Mucosa of descending colon (tissue), 3 donors: ENCODE measurements at regions not wholly inside any gene's neighbourhood (a gene's known extent, or its start where the extent isn't known, plus 50 kb on each side); places are given as distances from the start of the nearest gene placed in this dataset.

Experiments used
- ATAC-seq: fragments of 200-7000 bp; cut with Tn5 transposase; one replicate; pipeline ENCODE4 v1.9.1; 2020; ENCODE audit warnings: mild to moderate bottlenecking, moderate library complexity
- DNase-seq, 3 donors: peaks; one replicate each; pipeline ENCODE4 v3.0.0-alpha.2; 2020
- H3K36me3 ChIP-seq: fragments of 200-600 bp; one replicate; pipeline ENCODE4 v1.8.0; 2021; ENCODE audit warnings: low read depth, mild to moderate bottlenecking
- H3K4me1 ChIP-seq: fragments of 200-600 bp; one replicate; pipeline ENCODE4 v1.8.0; 2021; ENCODE audit warnings: low read depth, mild to moderate bottlenecking
- H3K4me3 ChIP-seq: fragments of 200-600 bp; one replicate; pipeline ENCODE4 v1.8.0; 2021; ENCODE audit warnings: mild to moderate bottlenecking
- H3K9me3 ChIP-seq: fragments of 200-600 bp; one replicate; pipeline ENCODE4 v1.8.0; 2021; ENCODE audit warnings: mild to moderate bottlenecking
- intact Hi-C, 2 donors: fragments of 100-400 bp; cut with DNase I in 1 of 2; cut with micrococcal nuclease in 1 of 2; formaldehyde crosslinking; loops; one replicate each; pipeline versions ENCODE4 v1.11.0 to v1.11.1; 2022; cut with DNase I, micrococcal nuclease
- TF ChIP-seq, protein P1 (sequence below): fragments of 200-600 bp; IDR thresholded peaks from one replicate; pipeline ENCODE4 v1.8.0; 2022; ENCODE audit warnings: antibody characterized with exemption, mild to moderate bottlenecking
- donor health status: DM: no; HTN: no; CAD: no; lungs with moderate emphysema.
- donor health status: DM: no; HTN: no; CAD: no.
- donor health status: DM: no; HTN: yes; CAD: no.

DNA sequence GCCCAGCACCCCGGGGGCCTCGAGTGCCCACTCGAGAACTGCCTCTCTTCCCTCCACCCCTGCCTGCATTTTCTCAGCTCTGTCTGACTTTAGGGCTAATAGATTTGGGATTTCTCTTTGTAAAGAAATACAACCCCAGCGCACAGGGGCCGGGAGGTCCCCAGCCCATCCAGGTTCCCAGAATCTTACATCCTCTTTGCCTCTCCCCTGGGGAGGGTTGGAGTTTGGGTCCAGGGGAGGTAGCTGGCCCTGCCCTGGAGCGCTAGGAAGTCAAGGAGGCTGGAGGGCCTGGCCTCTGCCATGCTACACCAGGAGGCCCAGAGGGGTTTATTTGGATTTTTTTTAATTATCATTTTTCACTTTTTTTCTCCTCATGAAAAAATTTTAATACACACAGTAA lies 65.7 kb upstream of the LMO1 start:
- TF ChIP-seq, protein P1, sequence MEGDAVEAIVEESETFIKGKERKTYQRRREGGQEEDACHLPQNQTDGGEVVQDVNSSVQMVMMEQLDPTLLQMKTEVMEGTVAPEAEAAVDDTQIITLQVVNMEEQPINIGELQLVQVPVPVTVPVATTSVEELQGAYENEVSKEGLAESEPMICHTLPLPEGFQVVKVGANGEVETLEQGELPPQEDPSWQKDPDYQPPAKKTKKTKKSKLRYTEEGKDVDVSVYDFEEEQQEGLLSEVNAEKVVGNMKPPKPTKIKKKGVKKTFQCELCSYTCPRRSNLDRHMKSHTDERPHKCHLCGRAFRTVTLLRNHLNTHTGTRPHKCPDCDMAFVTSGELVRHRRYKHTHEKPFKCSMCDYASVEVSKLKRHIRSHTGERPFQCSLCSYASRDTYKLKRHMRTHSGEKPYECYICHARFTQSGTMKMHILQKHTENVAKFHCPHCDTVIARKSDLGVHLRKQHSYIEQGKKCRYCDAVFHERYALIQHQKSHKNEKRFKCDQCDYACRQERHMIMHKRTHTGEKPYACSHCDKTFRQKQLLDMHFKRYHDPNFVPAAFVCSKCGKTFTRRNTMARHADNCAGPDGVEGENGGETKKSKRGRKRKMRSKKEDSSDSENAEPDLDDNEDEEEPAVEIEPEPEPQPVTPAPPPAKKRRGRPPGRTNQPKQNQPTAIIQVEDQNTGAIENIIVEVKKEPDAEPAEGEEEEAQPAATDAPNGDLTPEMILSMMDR: no peak
- no peaks in the 10 kb centered on the region for H3K4me1 ChIP-seq
- no peak overlapping the region for H3K4me3 ChIP-seq
- H3K36me3 ChIP-seq: no peaks in the 10 kb centered on the region
- no peak for ATAC-seq
- no peaks in the 10 kb centered on the region for H3K9me3 ChIP-seq
- no peak for DNase-seq
- intact Hi-C loops: no loop called here

DNA sequence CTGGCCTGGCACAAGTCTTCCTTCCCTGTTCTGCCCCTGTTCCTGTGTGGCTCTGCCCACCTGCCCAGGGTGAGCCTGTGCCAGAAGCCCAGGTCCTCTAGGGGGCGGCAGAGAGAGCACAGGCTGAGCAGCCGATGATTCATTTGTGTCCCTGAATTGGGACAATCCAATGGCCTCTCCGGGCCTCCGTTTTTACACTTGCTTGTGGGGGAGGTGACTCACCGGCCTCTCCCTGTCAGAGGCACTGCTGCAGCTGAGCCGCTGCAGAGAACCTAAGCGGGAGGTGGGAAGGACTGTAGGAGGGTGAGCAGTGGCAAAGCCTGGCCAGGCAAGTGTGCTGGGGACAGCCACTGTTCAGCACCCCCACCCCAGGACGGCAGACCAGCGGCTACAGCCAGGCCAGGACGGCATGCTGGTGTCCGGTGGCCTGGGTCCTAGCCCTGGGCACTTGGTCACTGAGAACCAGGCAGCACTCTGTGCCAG lies 65.2 kb upstream of the LMO1 start:
- intact Hi-C loops: no loop called here

DNA sequence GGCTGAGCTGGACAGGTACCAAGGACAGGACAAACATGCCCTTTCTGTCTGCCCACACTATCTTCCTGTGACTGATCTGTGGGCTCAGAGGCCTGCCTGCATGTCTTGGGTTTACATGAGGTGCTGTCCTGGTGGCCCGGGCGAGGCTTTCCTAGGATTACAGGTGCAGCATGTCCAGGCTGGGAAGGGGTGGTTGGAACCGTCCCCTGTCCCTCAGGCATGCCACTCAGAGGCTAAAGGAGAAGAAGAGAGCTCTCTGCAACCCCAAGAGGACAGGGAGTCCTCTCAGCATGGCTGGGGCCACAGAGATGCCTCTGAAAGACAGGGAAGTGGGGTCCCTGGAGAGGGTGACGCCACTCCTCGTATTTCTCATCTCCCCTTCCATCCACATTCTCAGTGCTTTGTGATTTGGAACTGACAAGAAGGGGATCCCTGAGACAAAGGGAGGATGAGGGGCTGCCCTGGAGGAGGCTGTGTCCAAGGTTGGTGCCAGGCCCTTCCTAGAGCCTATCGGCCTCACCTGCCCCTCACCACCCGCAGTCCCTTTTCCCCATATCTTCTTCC lies 64.6 kb upstream of the LMO1 start:
- DNase-seq (no peak), ATAC-seq (no peak)
- Histone ChIP-seq H3K4me1 (no peaks in the 10 kb centered on the region), H3K4me3 (no peak overlapping the region), H3K36me3 (no peaks in the 10 kb centered on the region), H3K9me3 (no peaks in the 10 kb centered on the region)
- TF ChIP-seq, protein P1: no peak
- intact Hi-C loops: no loop called here

More for the DNA sequence above, 65.2 kb upstream of the LMO1 start:
- TF ChIP-seq, protein P1: peak; percentile 77
- Histone ChIP-seq H3K36me3 (no peaks in the 10 kb centered on the region), H3K4me3 (no peak overlapping the region), H3K9me3 (no peaks in the 10 kb centered on the region), H3K4me1 (no peaks in the 10 kb centered on the region)
- DNase-seq (peak; percentile 71 to 85 (median 75)), ATAC-seq (peak; percentile 95)

DNA sequence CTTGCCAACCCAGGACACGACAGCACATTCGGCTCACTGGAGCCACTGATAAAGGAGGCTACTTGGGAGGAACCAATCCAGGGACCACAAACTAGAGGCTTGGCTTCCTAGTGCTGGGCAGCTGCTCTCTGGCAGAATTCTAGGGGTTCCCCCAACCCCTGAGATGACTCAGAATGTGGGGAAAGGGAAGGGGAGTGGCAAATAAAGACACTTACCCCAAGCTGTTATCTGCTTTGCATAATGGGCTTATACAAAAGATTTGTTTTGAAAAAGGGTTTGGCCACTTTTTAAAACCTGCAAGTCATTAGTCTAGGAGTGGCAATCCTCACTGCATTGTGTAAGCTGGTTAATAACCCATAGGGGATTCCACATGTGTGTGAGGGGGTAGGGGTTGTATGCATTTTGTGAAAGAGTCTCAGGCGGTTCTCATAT lies 64.1 kb upstream of the LMO1 start:
- no peak for ATAC-seq
- intact Hi-C loops: no loop called here
- no peak for DNase-seq

DNA sequence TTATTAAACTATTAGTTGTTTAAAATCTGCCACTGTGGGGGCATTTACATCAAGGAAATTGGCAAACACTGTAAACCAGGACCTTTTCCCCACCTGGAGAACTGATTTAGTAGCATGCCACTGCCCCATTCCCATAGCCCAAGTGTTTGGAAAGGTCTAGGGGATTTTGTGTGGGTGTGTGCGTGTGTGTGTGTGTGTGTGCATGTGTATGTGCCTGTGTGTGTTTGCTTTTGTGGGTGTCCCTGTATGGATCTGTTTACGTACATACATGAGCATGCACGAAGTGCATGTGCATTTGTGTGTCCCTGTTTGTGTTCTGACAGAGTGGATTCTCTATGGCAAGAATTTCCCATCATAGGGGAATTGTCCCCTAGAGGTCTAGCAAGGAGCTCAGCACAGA lies 62.7 kb upstream of the LMO1 start:
- TF ChIP-seq, protein P1: no peak
- intact Hi-C loops: no loop called here
- DNase-seq (no peak), ATAC-seq (no peak)
- no peaks in the 10 kb centered on the region for H3K4me1 ChIP-seq
- no peaks in the 10 kb centered on the region for H3K36me3 ChIP-seq
- no peak overlapping the region for H3K4me3 ChIP-seq
- no peaks in the 10 kb centered on the region for H3K9me3 ChIP-seq

More for the DNA sequence above, 64.1 kb upstream of the LMO1 start:
- no peaks in the 10 kb centered on the region for H3K36me3 ChIP-seq
- TF ChIP-seq, protein P1: no peak
- no peaks in the 10 kb centered on the region for H3K9me3 ChIP-seq
- H3K4me1 ChIP-seq: no peaks in the 10 kb centered on the region
- H3K4me3 ChIP-seq: no peak overlapping the region
